GM18498 (cell line): ENCODE measurements at regions not wholly inside any gene's neighbourhood (a gene's known extent, or its start where the extent isn't known, plus 50 kb on each side); places are given as distances from the start of the nearest gene placed in this dataset.

Source experiments
- ATAC-seq: cut with Tn5 transposase; IDR thresholded peaks from one replicate; pipeline ENCODE4 v1.9.1; 2021; ENCODE audit warnings: mild to moderate bottlenecking, moderate library complexity; ENCODE audit not compliant: unreplicated experiment

DNA sequence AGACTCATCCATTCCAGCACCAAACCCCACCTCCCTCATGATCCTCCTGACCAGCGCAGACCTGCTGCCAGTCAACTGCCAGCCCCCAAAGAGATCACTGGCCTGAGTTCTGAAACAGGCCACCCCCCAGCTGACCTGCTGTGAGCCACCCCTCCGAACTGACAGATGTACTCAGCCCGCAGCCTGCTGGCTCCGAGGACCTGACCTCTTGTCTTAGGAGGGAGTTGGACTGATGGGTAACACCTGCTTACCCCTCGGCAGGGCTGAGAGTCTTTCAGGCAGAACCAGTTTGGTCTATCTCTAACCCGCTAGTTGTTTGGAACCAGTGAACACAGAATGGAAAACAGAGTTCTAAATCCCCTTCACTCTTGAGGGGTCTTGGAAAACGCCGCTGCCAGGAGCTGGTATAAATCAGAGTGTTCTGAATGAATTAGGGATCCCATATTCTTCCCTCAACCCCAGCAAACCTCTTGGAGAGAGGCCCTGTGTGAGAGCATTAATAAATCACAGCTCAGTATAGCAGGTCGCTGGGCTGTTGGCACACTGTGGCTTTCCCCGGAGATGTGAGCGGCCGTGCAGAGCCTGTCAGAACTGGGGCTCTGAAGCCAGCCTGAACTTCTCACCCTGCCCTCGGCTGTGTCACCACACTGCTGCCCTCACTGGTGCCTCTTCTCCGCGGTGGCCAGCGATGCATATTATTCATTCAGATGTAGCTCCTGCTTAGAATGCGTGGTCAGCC, 165.1 kb upstream of the NCAM1 start:
- ATAC-seq, result no peak

- no peak for ATAC-seq
These were observed 164.1 kb upstream of the NCAM1 start for GRCh38 chr11:112797092-112797491.

DNA sequence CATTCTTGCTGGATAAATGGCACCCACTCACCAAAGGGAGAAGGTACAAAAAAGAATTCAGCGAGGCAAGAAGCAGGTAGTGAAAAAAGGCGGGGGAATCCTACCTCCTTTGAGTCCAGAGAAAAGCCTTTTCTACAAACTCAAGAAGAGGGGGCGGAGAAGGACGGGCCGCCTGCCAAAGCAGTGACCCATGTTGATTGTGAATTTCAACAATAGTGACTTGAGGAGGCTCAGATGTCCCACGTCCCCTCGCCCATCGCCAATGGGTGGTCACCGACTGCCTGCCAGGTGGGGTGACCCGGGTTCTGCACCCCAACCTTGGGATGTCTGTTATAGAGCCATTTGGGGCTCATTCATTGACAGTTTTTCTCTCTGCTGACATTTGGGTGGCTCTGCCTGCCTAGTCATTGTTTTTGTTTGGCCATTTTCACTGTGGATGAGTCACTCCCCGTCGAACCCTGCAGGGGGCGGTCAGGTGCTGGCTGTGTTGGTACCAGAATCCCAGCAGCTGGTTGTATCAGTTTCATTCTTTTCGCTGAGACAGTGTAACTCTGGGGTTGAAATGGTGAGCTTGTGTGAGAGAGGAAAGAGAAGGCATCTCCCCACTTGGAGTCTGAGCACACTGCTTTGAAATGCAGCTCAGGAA, 163.4 kb upstream of the NCAM1 start:
- ATAC-seq, result peak; percentile 88

GRCh38 chr11:112801025-112801816, 160.0 kb upstream of the NCAM1 start:
- ATAC-seq, result no peak

DNA sequence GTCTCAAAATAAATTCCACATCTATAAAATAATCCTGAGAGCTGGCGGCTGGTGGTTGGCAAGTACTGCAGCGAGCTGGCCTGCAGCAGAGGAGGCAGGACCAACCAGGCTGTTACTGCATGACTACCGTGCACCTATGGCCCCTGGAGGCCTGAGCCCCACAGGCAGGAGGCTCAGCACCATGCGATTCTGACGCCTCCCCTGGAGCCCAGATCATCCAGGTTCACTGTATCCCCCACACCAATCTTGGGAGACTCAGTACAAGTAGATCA, 159.5 kb upstream of the NCAM1 start:
- no peak for ATAC-seq

DNA sequence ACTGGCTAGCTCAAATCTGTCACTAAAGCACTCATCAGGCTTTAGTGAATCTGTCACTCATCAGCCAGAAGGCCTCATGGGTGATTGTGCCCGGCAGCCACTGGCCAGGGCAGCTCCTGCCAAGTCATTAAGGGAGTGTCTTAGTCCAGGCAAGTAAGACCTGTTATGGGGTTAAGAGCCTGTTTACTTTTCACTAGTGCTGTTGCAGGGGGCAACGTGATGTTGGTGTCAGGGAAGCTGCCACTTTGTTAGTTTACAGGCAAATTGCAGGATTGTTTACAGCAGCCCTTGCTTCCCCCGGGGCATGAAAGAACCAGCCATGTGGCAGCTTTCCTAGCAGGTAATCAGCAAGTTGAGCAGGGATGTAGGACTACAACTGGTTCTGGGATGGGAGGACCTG, 155.6 kb upstream of the NCAM1 start:
- ATAC-seq, result no peak

DNA sequence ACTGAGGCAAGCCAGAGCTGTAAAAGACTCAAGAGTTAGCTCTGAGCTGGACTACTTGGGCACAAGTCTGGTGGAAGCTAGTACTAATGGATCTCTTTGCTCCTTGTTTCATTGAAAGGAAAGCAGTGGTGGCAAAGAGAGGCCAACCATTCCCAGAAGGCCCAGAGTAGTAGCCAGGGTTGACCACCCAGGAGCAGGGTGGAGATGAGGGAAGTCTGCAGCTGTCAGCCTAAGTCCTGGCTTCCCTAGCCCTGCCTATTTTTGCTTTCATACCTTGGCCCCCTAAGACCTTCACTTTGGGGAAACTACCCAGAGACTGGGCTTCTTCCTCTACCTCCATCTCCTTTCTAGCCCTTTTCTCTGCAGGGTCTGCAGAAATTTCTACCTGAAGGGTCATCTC, 155.0 kb upstream of the NCAM1 start:
- no peak for ATAC-seq

DNA sequence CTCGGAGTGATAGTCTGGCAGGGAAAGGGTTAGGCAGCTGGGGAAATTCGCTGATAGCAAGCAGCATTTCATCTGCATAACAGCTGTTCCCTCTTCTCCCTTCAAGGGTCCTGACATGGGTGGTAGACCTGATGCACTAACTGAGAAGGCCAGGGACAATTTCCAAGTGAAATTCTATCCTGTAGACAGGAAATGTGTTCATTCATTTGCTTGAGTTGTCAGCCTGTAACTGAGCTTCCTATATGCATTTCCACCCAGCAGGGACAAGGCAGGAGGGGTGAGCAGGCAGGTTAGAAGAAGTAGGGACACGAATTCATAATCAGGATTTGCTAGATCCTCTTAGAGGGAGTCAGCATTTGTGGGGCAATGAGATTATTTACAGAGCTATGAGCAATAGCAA, 154.3 kb upstream of the NCAM1 start:
- ATAC-seq, result no peak

GRCh38 chr11:112809429-112809828, 151.8 kb upstream of the NCAM1 start:
- ATAC-seq, result no peak

DNA sequence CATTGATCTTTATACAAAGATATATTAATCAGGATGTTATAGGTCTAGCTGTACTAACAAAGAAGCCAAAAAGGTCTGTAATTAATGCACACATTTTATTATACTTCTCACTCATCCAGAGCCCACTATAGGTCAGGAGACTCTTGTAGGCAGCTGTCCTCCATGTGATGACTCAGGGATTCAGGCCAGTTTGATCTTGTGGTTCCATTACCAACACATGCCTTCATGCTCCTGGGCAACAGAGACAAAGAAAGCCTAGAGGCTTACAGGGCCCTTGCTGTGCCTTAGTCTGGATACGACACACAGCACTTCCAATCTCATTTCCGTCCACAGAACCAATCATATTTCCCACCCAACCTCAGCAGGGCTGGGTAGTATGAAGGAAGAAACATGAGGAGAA, 150.3 kb upstream of the NCAM1 start:
- no peak for ATAC-seq

DNA sequence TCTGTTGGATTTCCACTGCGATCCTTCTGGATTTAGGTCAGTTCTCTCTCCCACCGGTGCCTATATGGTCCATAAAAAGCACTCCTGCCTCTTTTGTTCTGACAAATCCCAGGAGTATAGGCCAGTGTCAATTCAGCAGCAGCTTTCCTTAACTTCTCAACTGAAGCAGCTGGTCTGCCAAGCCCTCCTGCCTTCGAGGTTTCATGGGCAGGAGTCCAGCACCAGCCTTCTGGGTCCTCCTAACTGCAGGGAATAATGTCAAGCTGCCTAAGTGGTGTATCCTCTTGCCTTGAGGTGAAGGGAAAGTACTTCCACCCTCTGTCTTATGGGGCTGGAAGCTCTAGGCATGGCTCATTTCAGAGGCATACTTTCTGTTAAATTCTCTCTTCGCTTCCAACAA, 149.4 kb upstream of the NCAM1 start:
- ATAC-seq, result no peak

DNA sequence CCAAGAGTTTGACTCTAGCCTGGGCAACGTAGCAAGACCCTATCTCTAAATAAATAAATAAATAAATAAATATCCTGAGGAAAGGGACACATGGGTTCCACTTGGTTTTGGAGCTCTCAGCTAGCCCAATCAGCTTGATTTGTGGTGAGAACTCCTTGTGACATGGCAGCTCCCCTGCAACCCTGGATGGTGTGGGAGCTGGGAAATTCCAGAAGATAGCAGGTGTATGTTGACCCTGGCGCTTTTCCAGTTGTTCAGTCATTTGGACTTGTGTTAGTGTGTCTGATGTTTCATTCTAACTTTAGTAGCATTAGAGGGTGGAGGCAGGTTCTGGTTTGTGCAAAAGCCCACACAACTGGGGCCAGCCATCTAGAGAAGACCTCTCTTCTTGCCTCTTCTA, 148.5 kb upstream of the NCAM1 start:
- no peak for ATAC-seq

DNA sequence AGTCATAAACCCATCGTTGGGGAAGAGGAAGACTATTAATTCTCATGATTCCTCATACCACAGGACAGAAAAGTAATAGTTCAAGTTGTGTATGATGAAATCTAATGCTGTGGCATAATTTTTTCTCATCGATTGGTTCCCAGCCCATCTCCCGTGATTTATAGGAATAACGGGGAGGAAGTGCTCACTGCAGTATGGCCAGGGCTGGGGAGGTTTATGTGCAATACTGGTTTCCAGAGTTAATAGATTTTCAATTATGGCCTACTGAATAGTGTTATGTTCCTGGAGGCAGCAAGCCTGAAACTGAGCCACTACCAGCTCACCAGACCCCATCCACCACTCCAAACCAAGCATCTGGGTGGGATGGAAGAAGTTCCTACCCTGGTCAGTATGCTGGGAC, 147.1 kb upstream of the NCAM1 start:
- ATAC-seq, result no peak

- no peak for ATAC-seq
These were observed 143.8 kb upstream of the NCAM1 start for GRCh38 chr11:112817376-112817775.

- no peak for ATAC-seq
These were observed 138.5 kb upstream of the NCAM1 start for GRCh38 chr11:112822478-112823274.

GRCh38 chr11:112826026-112826425, 135.2 kb upstream of the NCAM1 start:
- no peak for ATAC-seq

DNA sequence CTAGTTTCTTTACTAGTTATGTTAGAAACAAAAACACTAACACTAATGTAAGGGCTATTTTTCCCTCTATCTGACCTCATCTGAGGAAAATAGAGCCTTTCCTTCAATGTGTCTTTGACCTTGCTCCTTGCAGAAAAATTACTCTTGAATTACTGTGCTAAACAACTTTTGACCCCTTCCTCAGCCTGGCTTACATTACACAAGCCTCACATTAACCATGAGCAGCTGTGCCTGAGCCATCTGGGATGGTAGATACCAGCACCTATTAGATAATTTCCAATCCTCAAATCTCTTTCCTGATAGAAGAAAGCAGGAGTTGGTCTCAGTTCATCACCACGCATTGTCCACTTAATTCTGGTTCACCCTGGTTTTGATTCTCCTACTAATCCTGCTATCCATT, 134.4 kb upstream of the NCAM1 start:
- no peak for ATAC-seq

GRCh38 chr11:112828421-112828820, 132.8 kb upstream of the NCAM1 start:
- ATAC-seq, result no peak

- no peak for ATAC-seq
These were observed 131.1 kb upstream of the NCAM1 start for GRCh38 chr11:112829971-112830654.

DNA sequence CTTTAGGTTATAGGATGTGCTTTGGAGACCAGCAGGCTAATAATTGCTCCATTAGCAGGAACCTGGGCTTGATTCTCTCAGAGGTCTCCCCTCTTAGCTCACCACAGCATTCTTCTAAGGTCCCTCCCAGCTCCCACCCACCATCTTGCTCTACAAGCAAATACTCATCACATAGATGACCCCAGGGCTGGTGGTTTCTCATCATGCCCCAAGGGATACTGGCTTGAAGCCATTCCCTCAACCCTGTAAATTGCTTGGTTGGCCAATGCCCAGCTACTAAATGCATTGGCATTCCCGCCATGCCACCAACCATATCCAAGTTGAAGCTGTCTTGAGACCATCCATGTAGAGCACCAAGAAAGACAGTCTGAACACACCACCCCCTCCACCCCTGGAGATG, 130.2 kb upstream of the NCAM1 start:
- no peak for ATAC-seq
